Glutamatergic neuron (in vitro differentiated cells): ENCODE measurements at regions not wholly inside any gene's neighbourhood (a gene's known extent, or its start where the extent isn't known, plus 50 kb on each side); places are given as distances from the start of the nearest gene placed in this dataset.

Source experiments
- DNase-seq: peaks from one replicate; pipeline ENCODE4 v3.0.0; 2022
- H3K27ac Mint-ChIP-seq: one replicate; pipeline ENCODE4 v1.8.0; 2020; ENCODE audit warnings: mild to moderate bottlenecking, mixed read lengths, inconsistent platforms; ENCODE audit not compliant: unreplicated experiment
- H3K27me3 Mint-ChIP-seq: one replicate; pipeline ENCODE4 v1.8.0; 2020; ENCODE audit warnings: mild to moderate bottlenecking, moderate library complexity, mixed read lengths, inconsistent platforms; ENCODE audit not compliant: unreplicated experiment
- H3K36me3 Mint-ChIP-seq: one replicate; pipeline ENCODE4 v1.8.0; 2020; ENCODE audit warnings: mild to moderate bottlenecking, mixed read lengths, inconsistent platforms; ENCODE audit not compliant: unreplicated experiment
- H3K4me1 Mint-ChIP-seq: one replicate; pipeline ENCODE4 v1.8.0; 2020; ENCODE audit warnings: mild to moderate bottlenecking, low read depth, mixed read lengths, inconsistent platforms; ENCODE audit not compliant: unreplicated experiment
- H3K4me3 Mint-ChIP-seq: one replicate; pipeline ENCODE4 v1.8.0; 2020; ENCODE audit warnings: mild to moderate bottlenecking, mixed read lengths, inconsistent platforms; ENCODE audit not compliant: unreplicated experiment
- H3K9me3 Mint-ChIP-seq: one replicate; pipeline ENCODE4 v1.8.0; 2020; ENCODE audit warnings: mild to moderate bottlenecking, moderate library complexity, mixed read lengths, inconsistent platforms; ENCODE audit not compliant: unreplicated experiment
- CTCF ChIP-seq: fragments of 200-600 bp; sonication (generic); IDR thresholded peaks from one replicate; pipeline ENCODE4 v1.5.0; 2021; ENCODE audit not compliant: partially characterized antibody, unreplicated experiment

- DNase-seq: no peak
- Mint-ChIP-seq H3K27me3 (peaks cover 9% of the 10 kb centered on the region), H3K36me3 (no peaks in the 10 kb centered on the region), H3K27ac (no peak overlapping the region), H3K4me1 (peaks cover 6% of the 10 kb centered on the region), H3K4me3 (no peak overlapping the region), H3K9me3 (peaks cover 4% of the 10 kb centered on the region)
- TF ChIP-seq CTCF: no peak
Measured at GRCh38 chr17:79153367-79154130, 78.9 kb downstream of the ENGASE start.

GRCh38 chr17:79152636-79153035 lies 78.0 kb downstream of the ENGASE start:
- Mint-ChIP-seq H3K27me3 (peaks cover 6% of the 10 kb centered on the region), H3K27ac (no peak overlapping the region), H3K4me1 (peaks cover 6% of the 10 kb centered on the region), H3K4me3 (no peak overlapping the region), H3K36me3 (no peaks in the 10 kb centered on the region), H3K9me3 (peaks cover 4% of the 10 kb centered on the region)
- DNase-seq: no peak
- TF ChIP-seq CTCF: no peak

GRCh38 chr17:79152110-79152509 lies 77.5 kb downstream of the ENGASE start:
- Mint-ChIP-seq H3K36me3 (no peaks in the 10 kb centered on the region), H3K27ac (no peak overlapping the region), H3K27me3 (peaks cover 6% of the 10 kb centered on the region), H3K9me3 (peaks cover 5% of the 10 kb centered on the region), H3K4me1 (peaks cover 6% of the 10 kb centered on the region), H3K4me3 (no peak overlapping the region)
- no peak for DNase-seq
- no peak for TF ChIP-seq CTCF

- no peak for TF ChIP-seq CTCF
- H3K4me1 Mint-ChIP-seq: peaks cover 6% of the 10 kb centered on the region
- peaks cover 6% of the 10 kb centered on the region for H3K27me3 Mint-ChIP-seq
- no peak for DNase-seq
- no peak overlapping the region for H3K27ac Mint-ChIP-seq
- no peaks in the 10 kb centered on the region for H3K36me3 Mint-ChIP-seq
- peaks cover 6% of the 10 kb centered on the region for H3K9me3 Mint-ChIP-seq
- no peak overlapping the region for H3K4me3 Mint-ChIP-seq
Measured at GRCh38 chr17:79150799-79151198, 76.2 kb downstream of the ENGASE start.

GRCh38 chr17:79150035-79150733 lies 75.6 kb downstream of the ENGASE start:
- H3K9me3 Mint-ChIP-seq: peaks cover 6% of the 10 kb centered on the region
- H3K27me3 Mint-ChIP-seq: peaks cover 6% of the 10 kb centered on the region
- H3K27ac Mint-ChIP-seq: no peak overlapping the region
- no peak for DNase-seq
- peaks cover 6% of the 10 kb centered on the region for H3K4me1 Mint-ChIP-seq
- H3K4me3 Mint-ChIP-seq: no peak overlapping the region
- no peaks in the 10 kb centered on the region for H3K36me3 Mint-ChIP-seq
- no peak for TF ChIP-seq CTCF
